ENCODE measurements at regions not wholly inside any gene's neighbourhood (a gene's known extent, or its start where the extent isn't known, plus 50 kb on each side); places are given as distances from the start of the nearest gene placed in this dataset.

DNA sequence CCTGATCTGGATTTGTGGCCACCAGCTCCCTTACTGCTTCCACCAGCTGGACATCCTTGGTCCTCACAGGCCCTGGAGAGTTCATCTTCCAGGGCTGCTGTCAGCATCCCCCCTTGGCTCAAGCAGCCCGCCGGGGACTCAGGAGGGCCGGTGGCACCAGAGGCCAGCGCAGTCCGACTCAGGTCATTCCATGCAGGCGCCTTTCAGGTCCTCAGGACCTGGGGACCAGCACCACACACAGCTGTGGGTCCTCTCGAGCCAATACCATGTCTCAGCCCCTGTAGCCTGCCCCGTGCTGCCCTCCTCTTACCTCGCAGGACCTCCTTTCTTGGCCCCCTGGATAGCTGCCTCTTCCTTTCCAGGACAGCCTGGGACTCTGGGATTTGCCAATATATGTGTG is 145.5 kb downstream of the BMS1 start:
- Histone ChIP-seq H3K36me3 (ENCODE audit: control insufficient read depth in 2 of 2, insufficient read depth in 1 of 2, low read length in 2 of 2) (no peaks in the 10 kb centered on the region), H3K9me3 (ENCODE audit: control insufficient read depth, insufficient read depth, low read depth, low read length) (no peaks in the 10 kb centered on the region), H3K27ac (ENCODE audit: extremely low read depth, low read depth, low read length) (no peak overlapping the region), H3K4me3 (ENCODE audit: low read depth, low read length) (no peak overlapping the region), H3K4me1 (ENCODE audit: control insufficient read depth, insufficient read depth, low read length) (no peaks in the 10 kb centered on the region)
- POLR2A ChIA-PET, result no interaction called here
- CTCF ChIA-PET, result interaction anchor here (2.6 kb wide), 1 partner anchor 8 kb away, joined by 7 read pairs; no protein-coding TSS in a partner anchor
- TF ChIP-seq REPIN1 (tag by site-specific recombination; IDR thresholded peaks at IDR 0.05; ENCODE audit: low read depth), result no peak
- no peak for TF ChIP-seq ZNF548 (tag by site-specific recombination; IDR thresholded peaks at IDR 0.05)
- TF ChIP-seq ZNF354C (tag by site-specific recombination; IDR thresholded peaks at IDR 0.05; ENCODE audit: borderline replicate concordance, low read depth), result no peak
- TF ChIP-seq GLIS2 (tag by site-specific recombination; IDR thresholded peaks at IDR 0.05), result no peak
- TF ChIP-seq ZNF133 (tag by site-specific recombination; IDR thresholded peaks at IDR 0.05), result no peak
- TF ChIP-seq, protein P1, sequence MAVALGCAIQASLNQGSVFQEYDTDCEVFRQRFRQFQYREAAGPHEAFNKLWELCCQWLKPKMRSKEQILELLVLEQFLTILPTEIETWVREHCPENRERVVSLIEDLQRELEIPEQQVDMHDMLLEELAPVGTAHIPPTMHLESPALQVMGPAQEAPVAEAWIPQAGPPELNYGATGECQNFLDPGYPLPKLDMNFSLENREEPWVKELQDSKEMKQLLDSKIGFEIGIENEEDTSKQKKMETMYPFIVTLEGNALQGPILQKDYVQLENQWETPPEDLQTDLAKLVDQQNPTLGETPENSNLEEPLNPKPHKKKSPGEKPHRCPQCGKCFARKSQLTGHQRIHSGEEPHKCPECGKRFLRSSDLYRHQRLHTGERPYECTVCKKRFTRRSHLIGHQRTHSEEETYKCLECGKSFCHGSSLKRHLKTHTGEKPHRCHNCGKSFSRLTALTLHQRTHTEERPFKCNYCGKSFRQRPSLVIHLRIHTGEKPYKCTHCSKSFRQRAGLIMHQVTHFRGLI (tag by site-specific recombination; IDR thresholded peaks at IDR 0.05), result no peak
- TF ChIP-seq FEZF1 (tag by site-specific recombination; IDR thresholded peaks at IDR 0.05), result no peak
- TF ChIP-seq ZNF623 (tag by site-specific recombination; IDR thresholded peaks at IDR 0.05), result no peak
- TF ChIP-seq ZNF837 (tag by site-specific recombination; IDR thresholded peaks at IDR 0.05), result no peak
- no peak for TF ChIP-seq ZNF10 (tag by site-specific recombination; IDR thresholded peaks at IDR 0.05)
- TF ChIP-seq, protein P2, sequence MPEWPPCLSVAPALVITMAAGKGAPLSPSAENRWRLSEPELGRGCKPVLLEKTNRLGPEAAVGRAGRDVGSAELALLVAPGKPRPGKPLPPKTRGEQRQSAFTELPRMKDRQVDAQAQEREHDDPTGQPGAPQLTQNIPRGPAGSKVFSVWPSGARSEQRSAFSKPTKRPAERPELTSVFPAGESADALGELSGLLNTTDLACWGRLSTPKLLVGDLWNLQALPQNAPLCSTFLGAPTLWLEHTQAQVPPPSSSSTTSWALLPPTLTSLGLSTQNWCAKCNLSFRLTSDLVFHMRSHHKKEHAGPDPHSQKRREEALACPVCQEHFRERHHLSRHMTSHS (tag by site-specific recombination; IDR thresholded peaks at IDR 0.05), result no peak
- no peak for TF ChIP-seq SCRT1 (tag by site-specific recombination; IDR thresholded peaks at IDR 0.05; ENCODE audit: borderline replicate concordance)
- TF ChIP-seq ZNF37A (tag by site-specific recombination; IDR thresholded peaks at IDR 0.05), result no peak
- no peak for TF ChIP-seq ZNF558 (tag by site-specific recombination; IDR thresholded peaks at IDR 0.05)
- TF ChIP-seq, protein P3, sequence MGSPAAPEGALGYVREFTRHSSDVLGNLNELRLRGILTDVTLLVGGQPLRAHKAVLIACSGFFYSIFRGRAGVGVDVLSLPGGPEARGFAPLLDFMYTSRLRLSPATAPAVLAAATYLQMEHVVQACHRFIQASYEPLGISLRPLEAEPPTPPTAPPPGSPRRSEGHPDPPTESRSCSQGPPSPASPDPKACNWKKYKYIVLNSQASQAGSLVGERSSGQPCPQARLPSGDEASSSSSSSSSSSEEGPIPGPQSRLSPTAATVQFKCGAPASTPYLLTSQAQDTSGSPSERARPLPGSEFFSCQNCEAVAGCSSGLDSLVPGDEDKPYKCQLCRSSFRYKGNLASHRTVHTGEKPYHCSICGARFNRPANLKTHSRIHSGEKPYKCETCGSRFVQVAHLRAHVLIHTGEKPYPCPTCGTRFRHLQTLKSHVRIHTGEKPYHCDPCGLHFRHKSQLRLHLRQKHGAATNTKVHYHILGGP (tag by site-specific recombination; IDR thresholded peaks at IDR 0.05), result no peak
- TF ChIP-seq ZFHX2 (tag by site-specific recombination; conservative IDR thresholded peaks at IDR 0.05), result no peak
- TF ChIP-seq ZNF513 (tag by site-specific recombination; IDR thresholded peaks at IDR 0.05), result no peak
- TF ChIP-seq ZNF561 (tag by site-specific recombination; IDR thresholded peaks at IDR 0.05; ENCODE audit: borderline replicate concordance), result no peak
- no peak for TF ChIP-seq ZNF48 (tag by site-specific recombination; IDR thresholded peaks at IDR 0.05)
- TF ChIP-seq ZNF843 (tag by site-specific recombination; IDR thresholded peaks at IDR 0.05), result no peak

- no peak overlapping the region for H3K4me3 ChIP-seq (ENCODE audit: low read depth, low read length)
- H3K4me1 ChIP-seq (ENCODE audit: control insufficient read depth, insufficient read depth, low read length), result no peaks in the 10 kb centered on the region
- CTCF ChIA-PET, result no interaction called here
- H3K36me3 ChIP-seq (ENCODE audit: control insufficient read depth in 2 of 2, insufficient read depth in 1 of 2, low read length in 2 of 2), result no peaks in the 10 kb centered on the region
- H3K9me3 ChIP-seq (ENCODE audit: control insufficient read depth, insufficient read depth, low read depth, low read length), result no peaks in the 10 kb centered on the region
- POLR2A ChIA-PET, result no interaction called here
- H3K27ac ChIP-seq (ENCODE audit: extremely low read depth, low read depth, low read length), result no peak overlapping the region
- no peak for TF ChIP-seq ZEB2 (tag by site-specific recombination; IDR thresholded peaks at IDR 0.05)
- no peak for TF ChIP-seq ZNF707 (tag by site-specific recombination; IDR thresholded peaks at IDR 0.05)
- no peak for TF ChIP-seq ZNF513 (tag by site-specific recombination; IDR thresholded peaks at IDR 0.05)
- no peak for TF ChIP-seq ZSCAN5A (tag by site-specific recombination; IDR thresholded peaks at IDR 0.05)
- TF ChIP-seq ZNF19 (tag by site-specific recombination; IDR thresholded peaks at IDR 0.05; ENCODE audit: low read depth), result no peak
- TF ChIP-seq SP7 (tag by site-specific recombination; IDR thresholded peaks at IDR 0.05), result no peak
- no peak for TF ChIP-seq HOXD13 (CRISPR knock-in tag; IDR thresholded peaks at IDR 0.05; ENCODE audit: borderline replicate concordance)
- no peak for TF ChIP-seq BCL11A (tag by site-specific recombination; IDR thresholded peaks at IDR 0.05; ENCODE audit: low read depth)
- TF ChIP-seq ZNF24 (tag by site-specific recombination; IDR thresholded peaks at IDR 0.05), result no peak
Observed at GRCh38 chr10:42929236-42929635, 146.6 kb downstream of the BMS1 start.

Data from HEK293 (cell line).